Fibroblast of pulmonary artery (primary cell): ENCODE measurements at regions not wholly inside any gene's neighbourhood (a gene's known extent, or its start where the extent isn't known, plus 50 kb on each side); places are given as distances from the start of the nearest gene placed in this dataset.
A peak's percentile ranks its signal among the peaks of the same experiment; 100 is the strongest.
"Not testable (repeated sequence)": the region's sequence is repeated elsewhere in the genome, so short reads cannot be mapped to it uniquely, and the experiment has no call there.

Experiments used
- DNase-seq: peaks from one replicate; pipeline ENCODE4 v3.0.0-alpha.2; 2010; ENCODE audit warnings: low read depth
- H3K4me3 ChIP-seq: replicated peaks from 2 replicates; pipeline ENCODE4 v1.5.1; 2011; ENCODE audit warnings: low read depth, mild to moderate bottlenecking, control low read depth, low read length, moderate library complexity
- TF ChIP-seq, protein P1 (sequence below): IDR thresholded peaks from 2 replicates; pipeline ENCODE4 v1.5.1; 2011; ENCODE audit warnings: mild to moderate bottlenecking, control low read depth, low read length, inconsistent platforms; ENCODE audit errors: missing control alignments

DNA sequence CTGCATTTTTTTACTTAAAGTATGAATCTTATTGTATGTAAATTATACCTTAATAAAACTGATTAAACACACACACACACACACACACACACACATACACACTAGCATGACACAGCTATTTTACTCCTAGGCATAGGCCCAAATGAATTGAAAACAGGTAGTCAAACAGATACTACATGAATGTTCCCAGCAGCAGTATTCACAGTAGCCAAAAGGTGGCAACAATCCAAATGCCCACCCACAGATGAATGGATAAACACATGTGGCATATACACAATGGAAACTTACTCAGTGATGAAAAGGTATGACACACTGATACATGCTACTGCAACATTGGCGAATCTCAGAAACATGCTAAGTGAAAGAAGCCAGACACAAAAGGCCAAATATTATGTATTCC, 223.5 kb downstream of the CYB561 start:
- no peak overlapping the region for H3K4me3 ChIP-seq
- DNase-seq: peak; percentile 25
- TF ChIP-seq, protein P1, sequence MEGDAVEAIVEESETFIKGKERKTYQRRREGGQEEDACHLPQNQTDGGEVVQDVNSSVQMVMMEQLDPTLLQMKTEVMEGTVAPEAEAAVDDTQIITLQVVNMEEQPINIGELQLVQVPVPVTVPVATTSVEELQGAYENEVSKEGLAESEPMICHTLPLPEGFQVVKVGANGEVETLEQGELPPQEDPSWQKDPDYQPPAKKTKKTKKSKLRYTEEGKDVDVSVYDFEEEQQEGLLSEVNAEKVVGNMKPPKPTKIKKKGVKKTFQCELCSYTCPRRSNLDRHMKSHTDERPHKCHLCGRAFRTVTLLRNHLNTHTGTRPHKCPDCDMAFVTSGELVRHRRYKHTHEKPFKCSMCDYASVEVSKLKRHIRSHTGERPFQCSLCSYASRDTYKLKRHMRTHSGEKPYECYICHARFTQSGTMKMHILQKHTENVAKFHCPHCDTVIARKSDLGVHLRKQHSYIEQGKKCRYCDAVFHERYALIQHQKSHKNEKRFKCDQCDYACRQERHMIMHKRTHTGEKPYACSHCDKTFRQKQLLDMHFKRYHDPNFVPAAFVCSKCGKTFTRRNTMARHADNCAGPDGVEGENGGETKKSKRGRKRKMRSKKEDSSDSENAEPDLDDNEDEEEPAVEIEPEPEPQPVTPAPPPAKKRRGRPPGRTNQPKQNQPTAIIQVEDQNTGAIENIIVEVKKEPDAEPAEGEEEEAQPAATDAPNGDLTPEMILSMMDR: no peak

DNA sequence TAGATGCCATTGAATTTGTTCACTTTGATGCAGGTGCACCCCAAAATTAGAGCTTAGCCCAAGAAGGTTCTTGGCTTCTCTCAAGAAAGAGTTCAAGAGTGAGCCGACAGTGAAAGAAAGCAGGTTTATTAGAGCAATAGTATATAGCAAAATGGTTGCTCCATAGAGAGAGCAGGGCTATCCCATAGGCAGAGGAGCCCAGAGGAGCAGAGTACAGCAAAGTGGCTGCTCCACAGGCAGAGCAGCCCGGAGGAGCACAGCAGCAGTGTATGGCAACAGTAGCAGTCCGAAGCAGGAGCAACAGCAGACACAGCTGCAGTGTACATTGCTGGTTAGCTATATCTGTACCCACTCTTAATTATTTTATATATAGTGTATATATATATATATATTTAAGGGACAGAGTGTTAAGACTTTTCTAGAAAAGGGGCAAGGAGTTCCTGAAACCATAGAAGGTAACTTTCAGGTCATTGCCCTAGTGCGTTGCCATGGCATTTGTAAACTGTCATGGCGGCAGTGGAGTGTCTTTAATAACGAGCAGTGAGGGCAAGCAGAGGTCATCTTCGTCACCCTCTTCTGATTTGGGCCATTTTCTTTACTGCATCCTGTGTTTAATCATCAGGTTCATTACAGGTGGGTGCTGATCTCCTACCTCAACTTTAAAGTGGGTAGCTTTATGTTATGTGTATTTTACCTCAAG, 222.7 kb downstream of the CYB561 start:
- TF ChIP-seq, protein P1: no peak

DNA sequence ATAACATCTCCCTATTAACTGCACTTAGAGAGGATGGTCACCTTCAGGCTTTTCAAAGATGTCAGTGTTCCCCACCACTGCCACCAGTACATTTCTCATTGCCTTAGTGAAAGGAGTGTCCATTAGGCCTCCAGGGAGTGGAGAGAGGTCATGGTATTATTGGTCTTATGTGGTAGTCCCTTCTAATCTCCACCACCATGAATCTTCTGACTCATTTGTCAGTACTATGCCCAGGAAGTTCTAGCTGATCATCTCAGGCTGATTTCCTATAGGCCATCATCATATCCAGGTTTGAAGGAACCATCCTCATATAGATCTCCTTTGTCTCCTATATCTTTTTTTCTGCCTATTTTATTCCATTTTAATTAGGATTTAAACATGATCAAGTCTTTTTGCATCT, 221.5 kb downstream of the CYB561 start:
- no peak overlapping the region for H3K4me3 ChIP-seq
- no peak for DNase-seq
- TF ChIP-seq, protein P1: no peak

More for the DNA sequence above, 222.7 kb downstream of the CYB561 start:
- H3K4me3 ChIP-seq: no peak overlapping the region
- DNase-seq: no peak

DNA sequence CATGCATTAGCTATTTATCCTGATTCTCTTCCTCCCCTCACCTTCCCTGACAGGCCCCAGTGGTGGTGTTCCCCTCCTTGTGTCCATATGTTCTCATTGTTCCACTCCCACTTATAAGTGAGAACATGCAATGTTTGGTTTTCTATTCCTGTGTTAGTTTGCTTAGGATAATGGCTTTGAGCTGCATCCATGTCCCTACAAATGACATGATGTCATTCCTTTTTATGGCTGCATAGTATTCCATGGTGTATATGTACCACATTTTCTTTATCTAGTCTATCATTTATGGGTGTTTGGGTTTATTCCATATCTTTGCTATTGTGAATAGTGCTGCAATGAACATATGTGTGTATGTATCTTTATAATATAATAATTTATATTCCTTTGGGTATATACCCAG, 219.4 kb downstream of the CYB561 start:
- DNase-seq, H3K4me3 ChIP-seq: not testable (repeated sequence)

DNA sequence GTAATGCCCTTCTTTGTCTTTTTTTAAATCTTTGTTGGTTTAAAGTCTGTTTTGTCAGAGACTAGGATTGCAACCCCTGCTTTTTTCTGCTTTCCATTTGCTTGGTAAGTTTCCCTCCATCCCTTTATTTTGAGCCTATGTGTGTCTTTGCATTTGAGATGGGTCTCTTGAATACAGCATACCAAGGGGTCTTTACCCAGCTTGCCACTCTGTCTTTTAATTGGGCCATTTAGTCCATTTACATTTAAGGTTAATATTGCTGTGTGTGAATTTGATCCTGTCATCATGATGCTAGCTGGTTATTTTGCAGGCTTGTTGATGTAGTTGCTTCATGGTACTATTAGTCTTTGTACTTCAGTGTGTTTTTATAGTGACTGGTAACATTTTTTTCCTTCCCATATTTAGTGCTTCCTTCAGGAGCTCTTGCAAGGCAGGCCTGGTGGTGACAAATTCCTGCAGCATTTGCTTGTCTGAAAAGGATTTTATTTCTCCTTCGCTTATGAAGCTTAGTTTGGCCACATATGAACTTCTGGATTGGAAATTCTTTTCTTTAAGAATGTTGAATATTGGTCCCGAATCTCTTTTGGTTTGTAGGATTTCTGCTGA, 215.0 kb downstream of the CYB561 start:
- H3K4me3 ChIP-seq, DNase-seq: not testable (repeated sequence)

DNA sequence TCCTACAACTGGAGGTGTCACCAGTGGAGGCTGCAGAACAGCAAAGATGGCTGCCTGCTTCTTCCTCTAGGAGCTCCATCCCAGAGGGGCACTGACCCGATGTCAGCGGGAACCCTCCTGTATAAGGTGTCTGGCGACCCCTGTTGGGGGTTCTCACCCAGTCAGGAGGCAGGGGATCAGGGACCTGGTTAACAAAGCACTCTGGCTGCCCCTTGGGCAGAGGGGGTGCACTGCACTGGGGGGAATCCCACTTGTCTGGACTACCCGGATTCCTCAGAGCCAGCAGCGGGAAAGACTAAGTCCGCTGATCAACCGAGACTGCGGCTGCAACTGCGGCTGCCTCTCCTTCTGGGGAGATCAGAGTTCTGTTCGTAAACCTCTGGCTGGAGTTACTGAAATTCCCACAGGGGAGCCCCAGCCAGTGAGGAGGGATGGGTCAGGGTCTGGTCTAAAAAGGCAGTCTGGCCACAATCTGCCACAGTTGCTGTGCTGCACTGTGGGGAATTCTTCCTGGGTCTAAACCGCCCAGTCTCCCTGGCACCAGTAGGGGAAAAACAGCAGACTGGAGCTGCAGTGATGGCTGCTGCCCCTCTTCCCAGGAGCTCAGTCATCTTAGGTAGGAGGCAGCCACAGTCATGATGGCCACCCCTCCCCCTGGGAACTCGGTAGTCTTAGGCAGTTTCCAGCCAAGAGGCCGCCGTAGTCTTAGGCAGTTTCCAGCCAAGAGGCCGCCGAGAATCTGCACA, 213.4 kb downstream of the CYB561 start:
- TF ChIP-seq, protein P1: no peak
- no peak for DNase-seq
- no peak overlapping the region for H3K4me3 ChIP-seq

DNA sequence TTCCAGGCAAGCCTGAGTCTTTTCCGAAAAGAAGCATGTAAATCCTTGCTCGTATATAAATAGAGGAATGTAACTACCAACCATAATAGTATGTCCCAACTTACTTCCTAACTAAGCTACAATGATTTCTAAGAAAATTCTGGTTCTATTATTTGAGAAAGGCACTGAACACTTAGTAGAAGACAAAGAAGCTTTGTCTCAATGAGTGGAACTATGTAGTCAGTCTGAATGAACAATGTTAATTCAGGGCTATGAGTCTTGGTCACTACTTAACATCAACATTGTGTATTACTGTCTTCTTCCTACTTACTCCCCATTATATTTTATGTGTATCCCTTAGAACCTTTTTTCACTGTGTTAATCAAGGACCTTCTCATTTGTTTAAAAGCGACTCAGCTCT, 206.0 kb downstream of the CYB561 start:
- H3K4me3 ChIP-seq: no peak overlapping the region
- DNase-seq: no peak
- TF ChIP-seq, protein P1: no peak
